Right hindlimb (tissue), 1 donor: ENCODE measurements at regions not wholly inside any gene's neighbourhood (a gene's known extent, or its start where the extent isn't known, plus 50 kb on each side); places are given as distances from the start of the nearest gene placed in this dataset.
"Not testable (repeated sequence)": the region's sequence is repeated elsewhere in the genome, so short reads cannot be mapped to it uniquely, and the experiment has no call there.

ENCODE experiments used
- DNase-seq: peaks from one replicate; pipeline ENCODE4 v3.0.0-alpha.2; 2018

DNA sequence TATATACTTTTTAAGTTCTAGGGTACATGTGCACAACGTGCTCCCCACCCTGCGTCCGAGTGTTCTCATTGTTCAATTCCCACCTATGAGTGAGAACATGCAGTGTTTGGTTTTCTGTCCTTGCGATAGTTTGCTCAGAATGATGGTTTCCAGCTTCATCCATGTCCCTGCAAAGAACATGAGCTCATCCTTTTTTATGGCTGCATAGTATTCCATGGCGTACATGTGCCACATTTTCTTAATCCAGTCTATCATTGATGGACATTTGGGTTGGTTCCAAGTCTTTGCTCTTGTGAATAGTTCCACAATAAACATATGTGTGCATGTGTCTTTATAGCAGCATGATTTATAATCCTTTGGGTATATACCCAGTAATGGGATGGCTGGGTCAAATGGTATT, 148.1 kb upstream of the CHST15 start:
- not testable (repeated sequence) for DNase-seq

DNA sequence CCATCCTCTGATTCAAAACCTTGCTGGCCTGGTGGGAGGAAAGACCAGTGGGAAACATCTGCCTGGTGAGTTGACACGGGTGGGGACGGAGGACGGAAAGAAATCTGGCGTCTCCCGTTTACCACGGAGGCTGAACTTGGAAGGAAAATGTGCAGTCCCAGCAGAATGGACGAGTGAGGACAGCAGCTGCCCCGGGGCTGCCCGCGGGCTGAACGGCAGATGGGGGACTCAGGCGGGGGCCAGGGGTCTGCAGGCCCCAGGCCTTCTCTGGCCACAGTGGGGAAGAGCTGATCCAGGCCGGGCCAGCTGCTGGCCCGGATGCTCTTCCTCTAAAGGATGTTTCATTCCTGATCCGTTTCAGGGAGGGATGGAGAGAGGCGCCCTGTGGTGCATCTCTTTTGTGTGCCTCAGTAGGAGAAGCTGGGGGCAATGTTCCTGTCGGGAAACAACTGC, 147.5 kb upstream of the CHST15 start:
- no peak for DNase-seq

DNA sequence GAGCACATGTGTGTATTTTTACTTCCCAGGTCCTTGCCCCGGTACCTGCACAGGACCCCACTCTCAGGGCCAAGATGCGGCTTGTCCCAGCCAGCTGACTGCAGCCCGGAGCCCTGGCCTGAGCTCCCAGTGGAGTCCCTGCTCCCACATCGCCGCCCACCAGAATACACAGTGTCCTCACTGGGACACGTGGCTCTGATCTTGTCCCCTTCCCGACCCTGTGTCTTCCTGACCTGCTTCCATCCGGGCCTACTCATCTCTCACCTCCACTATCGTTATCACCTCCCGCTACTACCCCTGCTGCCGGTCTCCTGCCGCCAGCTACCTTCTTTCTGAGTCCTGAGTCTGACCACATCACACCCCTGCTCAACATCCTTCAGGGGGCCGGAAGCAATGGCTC, 146.3 kb upstream of the CHST15 start:
- DNase-seq = no peak

DNA sequence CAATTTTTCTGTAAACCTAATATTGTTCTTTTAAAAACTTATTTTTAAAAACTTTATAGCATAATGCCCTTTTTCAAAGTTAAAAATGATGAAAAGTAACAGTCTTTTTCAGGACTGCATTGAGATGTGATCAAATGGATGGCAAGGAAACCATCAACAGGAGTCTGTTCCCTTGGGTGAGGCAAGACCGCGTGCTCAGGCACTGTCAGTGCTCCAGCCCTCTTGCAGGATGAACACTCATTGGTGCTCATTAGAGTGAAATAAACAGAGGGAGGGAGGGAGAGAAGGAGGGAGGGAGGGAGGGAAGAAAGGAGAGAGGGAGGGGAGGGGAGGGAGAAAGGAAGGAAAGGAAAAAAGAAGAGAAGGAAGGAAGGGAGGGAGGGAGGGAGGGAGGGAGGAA, 145.7 kb upstream of the CHST15 start:
- DNase-seq = no peak

DNA sequence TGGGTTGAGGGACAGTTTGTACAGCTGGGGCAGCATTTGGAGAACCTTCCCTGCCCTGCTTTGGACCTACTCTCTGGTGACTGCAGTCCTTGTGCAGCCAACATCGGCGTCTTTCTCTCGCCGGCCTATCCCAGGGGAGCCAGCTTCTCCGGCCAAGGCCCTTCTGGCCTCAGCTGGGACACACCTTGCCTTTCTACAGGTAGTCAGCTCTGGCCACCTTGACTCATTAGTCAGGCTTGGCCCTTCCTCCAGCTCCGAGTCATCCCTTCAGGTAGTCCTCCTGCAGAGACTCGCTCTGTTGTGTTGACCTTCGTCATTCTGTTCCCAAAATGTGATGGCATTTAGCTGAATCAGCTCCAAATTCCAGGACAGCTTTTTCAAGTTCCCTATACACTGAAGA, 145.0 kb upstream of the CHST15 start:
- no peak for DNase-seq

DNA sequence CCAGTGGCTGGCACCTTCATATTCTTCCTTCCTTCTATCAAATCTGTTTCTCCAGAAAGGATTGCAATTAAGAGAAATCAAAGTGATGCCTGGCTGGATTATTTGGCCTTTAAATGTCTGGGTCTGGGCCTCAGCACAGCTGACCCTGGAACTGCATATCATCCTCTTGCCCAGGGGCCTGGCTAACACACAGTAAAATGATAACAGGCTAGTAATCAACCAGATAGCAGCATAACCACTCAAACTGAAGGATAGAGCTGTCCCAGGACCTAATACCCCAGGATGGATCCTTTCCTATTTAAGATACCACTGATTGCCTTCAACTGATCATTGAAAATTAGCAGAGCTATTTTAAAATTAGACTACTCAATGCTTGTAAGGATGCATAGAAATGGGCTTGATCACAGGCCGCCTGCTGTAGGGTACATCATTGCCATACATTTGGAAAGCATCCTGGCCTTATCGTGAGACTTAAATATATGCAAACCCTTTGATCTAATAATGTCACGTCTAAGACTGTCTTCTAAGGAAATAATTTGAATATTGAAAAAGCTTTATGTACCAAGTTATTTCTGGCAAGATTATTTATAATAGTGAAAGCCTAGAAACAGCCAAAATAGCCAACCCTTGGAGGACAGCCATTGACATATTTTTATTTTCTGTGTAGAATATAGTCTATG, 144.0 kb upstream of the CHST15 start:
- no peak for DNase-seq

DNA sequence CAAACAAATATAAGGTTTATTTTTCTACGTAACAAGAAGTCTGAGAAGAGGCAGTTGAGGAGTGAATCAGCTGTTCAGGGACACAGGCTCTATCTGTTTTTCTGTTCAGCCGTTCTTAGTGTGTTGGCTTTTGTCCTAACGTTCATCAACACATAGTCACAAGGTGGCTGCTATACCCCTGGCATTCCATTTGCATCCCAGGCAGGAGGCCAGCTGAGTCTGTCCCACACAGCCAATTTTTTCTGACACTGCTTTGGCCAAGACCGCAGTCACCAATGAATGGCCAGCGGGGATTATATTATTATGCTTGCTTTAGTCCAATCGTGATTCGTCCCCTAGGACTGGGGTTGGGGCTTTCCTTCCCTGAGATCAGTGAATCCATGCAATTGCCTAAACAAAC, 143.4 kb upstream of the CHST15 start:
- no peak for DNase-seq

DNA sequence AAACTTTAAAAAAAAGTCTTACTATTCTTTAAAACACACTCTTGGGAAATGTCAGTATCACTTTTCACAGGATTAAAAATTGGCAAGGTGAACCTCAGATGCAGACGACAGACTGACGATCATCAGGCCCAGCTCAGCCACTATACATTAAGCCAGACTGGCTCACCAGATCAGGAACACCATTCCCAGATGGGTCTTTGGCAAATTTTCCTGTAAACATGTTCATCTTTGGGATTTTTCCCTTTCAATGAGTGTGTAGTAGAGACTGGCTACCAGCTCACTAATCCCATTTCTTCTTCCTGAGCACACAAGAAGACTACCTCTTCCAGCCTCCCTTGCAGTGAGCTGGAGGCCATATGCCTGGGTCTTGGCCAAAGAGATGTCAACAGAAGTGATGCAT, 142.7 kb upstream of the CHST15 start:
- DNase-seq = no peak

DNA sequence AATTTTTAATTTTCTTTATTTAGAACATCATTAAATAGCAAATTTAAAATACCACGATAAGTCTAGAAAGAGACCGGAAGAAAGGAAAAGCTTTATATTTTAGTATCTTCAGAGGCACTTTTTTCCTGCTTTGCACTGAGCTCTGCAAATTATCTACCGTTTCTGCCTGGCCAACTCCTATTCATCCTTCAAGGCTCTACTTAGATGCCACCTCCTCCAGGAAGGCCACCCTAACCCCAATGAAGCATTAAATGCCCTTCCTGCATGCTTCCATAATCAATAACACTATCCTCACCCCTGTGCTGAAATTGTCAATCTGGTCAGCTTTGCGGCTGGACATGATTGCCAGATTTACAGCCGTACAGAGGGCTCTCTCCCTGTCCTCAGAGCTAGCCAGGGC, 141.8 kb upstream of the CHST15 start:
- DNase-seq = no peak

DNA sequence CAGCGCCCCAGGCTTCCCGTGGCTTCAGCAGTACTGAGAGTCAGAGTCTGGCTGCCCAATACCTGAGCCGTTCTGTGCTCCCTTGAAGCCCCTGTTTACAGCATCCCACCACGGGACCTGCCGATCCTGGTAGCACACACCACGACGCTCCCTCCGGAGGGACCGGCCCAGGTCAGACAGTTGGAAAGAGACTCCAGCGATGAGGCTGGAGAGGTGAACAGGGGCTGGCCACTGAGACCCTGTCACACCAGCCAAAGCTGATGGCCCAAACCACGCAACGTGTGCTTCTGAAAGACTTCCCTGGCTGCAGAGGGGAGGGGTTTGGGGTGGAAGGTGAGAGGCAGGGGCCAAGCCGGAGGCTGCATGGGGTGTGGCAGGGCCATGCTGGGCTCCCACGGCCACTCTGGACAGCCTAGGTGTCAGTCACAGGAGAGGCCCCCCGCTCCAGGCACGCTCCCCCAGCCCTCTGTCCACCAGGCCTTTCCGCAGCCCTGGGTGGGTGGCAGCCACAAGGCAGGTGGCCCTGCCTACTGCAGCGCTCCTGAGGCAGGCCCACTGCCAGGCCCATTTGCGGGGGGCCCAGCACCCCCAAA, 140.2 kb upstream of the CHST15 start:
- DNase-seq = no peak

DNA sequence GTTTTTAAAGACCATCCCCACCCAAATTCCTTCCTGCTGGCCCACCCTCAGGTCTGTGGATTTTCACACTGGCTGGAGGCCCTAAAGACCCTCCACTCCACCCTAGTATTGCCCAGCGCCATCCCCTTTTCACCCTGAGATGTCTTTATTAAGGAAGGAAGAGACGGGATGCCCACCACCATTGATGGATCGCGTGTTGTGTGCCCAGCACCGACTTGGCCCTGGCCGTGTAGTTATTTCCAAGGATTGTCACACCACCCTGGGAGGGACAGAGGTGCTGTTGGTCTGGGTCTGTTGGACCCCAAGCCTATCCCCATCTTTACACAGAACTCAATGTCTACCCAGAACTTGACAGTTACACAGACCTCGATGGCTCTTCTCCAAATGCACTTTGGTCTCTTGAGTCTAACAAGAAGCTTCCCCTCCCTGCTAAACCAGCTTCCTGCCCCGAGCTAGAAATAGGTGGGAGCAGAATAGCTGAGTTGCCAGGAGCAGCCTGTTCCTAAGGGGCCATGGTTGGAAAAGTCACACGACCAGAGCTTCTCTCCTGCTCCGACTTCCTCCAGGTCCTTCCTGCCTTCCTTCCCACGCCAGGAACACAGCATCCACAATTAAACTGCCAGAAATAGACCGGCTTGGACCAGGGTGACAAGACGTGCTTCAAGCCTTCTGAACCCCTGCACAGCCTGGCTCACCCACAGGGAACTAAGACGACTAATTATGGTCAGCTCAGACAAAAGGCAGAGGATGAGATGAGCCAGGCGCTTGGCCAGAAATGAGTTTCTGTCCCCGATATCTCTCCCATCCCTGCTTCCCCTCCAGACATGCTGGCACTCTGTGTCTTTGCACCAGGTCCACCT, 139.5 kb upstream of the CHST15 start:
- DNase-seq = no peak

DNA sequence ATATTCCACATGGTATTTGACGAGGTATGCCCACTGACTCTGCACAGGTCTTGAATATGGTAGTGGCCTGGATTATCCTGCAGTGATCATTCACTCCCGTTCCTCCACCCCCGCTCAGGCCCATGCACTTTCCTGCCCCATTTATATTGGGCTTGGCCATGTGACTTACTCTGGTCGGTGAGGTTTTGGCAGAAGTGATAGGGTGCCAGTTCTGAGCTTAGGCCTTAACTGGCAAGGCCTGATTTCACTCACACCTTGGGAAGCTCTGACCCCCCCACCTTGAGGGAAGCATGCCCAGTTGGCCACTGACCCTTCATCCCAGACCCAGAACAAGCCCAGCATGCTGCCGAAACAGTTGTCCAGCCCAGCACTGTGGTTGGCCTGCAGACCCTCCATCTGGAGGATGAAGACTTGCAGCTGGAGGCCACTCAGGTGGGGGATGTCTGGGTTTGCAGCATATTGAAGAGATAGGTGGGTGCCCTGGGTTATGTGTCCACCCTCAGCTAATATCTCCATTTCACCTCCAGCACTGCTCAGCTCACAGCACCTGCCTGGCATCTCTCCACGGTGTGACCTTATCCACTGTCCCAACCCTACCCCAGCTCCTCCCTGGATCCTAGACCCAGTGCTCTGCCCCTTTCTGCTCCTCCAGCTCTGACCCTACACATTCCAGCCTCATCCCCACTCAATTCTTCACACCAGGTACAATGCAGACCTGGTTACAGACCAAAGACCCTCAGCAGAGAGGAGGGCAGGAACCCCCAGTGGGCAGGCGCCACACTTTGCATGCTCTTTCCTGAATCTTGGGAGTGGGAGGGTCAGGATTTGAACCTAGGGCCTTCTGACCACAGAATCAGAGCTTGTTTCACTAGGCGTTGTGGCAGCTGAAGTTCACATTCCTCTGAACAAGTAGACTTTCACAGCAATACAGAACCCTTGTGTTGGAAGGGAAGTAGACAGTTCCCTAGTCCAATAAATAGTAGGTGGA, 138.1 kb upstream of the CHST15 start:
- DNase-seq = no peak

DNA sequence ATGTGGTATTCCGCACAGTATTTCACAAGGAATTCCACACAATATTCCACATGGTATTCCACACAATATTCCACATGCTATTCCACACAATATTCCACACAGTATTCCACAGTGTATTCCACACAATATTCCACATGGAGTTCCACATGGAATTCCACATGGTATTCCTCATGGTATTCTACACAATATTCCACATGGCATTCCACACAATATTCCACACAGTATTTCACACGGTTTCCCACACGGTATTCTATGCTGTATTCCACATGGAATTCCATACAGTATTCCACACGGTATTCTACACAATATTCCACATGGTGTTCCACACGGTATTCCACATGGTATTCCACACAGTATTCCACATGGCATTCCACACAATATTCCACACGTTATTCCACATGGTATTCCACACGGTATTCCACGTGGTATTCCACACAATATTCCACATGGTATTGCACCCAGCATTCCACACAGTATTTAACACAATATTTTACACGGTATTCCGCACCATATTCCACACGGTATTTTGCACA, 137.3 kb upstream of the CHST15 start:
- DNase-seq = no peak

DNA sequence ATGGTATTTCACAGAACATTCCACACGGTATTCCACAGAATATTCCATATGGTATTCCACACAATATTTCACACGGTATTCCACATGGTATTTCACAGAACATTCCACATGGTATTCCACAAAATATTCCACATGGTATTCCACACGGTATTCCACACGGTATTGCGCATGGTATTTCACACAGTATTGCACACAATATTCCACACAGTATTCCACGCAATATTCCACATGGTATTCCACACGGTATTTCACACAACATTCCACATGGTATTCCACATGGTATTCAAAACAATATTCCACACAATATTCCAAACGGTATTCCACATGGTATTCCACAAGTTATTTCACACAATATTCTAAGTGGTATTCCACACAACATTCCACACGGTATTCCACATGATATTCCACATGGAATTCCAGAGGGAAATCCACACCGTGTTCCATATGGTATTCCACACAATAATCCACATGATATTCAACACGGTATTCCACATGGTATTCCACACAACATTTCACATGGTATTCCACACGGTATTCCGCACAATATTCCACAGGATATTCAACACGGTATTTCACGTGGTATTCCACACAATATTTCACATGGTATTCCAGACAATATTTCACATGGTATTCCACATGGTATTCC, 136.7 kb upstream of the CHST15 start:
- no peak for DNase-seq

DNA sequence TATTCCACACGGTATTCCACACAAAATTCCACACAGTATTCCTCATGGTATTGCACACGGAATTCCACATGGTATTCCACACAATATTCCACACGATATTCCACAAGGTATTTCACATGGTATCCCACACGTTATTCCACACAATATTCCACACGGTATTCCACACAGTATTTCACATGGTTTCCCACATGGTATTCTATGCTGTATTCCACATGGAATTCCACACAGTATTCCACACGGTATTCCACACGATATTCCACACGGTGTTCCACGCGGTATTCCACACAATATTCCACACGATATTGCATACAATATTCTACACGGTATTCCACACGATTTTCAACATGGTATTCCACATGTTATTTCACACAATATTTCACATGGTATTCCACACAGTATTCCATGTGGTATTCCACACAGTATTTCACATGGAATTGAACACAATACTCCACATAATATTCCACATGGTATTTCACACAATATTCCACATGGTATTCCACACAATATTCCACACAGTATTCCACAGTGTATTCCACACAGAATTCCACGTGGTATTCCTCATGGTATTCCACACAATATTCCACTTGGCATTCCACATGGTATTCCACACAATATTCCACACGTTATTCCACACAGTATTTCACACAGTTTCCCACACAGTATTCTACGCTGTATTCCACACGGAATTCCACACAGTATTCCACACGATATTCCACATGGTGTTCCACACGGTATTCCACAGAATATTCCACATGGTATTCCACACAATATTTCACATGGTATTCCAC, 136.0 kb upstream of the CHST15 start:
- DNase-seq = no peak

DNA sequence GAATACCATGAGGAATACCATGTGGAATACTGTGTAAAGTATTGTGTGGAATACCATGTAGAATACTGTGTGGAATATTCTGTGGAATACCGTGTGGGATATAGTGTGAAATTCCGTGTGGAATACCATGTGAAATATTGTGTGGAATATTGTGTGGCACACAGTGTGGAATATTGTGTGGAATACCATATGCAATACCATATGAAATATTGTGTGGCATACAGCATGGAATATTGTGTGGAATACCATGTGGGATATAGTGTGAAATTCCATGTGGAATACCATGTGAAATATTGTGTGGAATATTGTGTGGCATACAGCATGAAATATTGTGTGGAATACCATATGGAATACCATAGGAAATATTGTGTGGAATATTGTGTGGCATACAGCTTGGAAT, 135.1 kb upstream of the CHST15 start:
- no peak for DNase-seq

DNA sequence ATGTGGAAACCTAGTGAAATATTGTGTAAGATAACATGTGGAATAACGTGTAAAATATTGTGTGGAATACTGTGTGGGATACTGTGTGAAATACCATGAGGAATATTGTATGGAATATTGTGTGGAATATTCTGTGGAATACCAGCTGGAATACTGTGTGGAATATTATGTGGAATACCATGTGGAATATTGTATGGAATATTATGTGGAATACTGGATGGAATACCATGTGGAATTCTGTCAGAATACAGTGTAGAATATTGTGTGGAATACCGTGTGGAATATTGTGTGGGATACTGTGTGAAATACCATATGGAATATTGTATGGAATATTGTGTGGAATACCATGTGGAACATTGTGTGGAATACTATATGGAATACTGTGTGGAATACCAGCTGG, 134.6 kb upstream of the CHST15 start:
- no peak for DNase-seq

DNA sequence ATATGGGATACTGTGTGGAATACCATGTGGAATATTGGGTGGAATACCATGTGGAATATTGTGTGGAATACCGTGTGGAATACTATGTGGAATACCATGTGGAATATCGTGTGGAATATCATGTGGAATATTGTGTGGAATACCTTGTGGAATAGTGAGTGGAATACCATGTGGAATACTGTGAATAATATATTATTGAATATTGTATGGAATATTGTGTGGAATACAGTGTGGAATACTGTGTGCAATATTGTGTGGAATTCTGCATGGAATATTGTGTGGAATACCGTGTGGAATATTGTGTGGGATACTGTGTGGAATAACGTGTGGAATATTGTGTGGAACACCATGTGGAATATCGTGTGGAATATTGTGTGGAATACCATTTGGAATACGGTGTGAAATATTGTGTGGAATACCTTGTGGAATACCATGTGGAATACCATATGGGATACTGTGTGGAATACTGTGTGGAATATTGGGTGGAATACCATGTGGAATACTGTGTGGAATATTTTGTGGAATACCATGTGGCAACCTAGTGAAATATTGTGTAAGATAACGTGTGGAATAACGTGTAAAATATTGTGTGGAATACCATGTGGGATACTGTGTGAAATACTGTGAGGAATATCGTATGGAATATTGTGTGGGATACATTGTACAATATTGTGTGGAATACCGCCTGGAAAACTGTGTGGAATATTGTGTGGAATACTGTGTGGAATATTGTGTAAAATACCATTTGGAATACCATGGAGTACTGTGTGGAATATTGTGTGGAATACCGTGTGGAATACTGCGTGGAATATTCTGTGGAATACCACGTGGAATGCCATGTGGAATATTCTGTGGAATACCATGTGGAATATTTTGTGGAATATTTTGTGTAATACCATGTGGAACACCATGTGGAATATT, 133.9 kb upstream of the CHST15 start:
- no peak for DNase-seq

DNA sequence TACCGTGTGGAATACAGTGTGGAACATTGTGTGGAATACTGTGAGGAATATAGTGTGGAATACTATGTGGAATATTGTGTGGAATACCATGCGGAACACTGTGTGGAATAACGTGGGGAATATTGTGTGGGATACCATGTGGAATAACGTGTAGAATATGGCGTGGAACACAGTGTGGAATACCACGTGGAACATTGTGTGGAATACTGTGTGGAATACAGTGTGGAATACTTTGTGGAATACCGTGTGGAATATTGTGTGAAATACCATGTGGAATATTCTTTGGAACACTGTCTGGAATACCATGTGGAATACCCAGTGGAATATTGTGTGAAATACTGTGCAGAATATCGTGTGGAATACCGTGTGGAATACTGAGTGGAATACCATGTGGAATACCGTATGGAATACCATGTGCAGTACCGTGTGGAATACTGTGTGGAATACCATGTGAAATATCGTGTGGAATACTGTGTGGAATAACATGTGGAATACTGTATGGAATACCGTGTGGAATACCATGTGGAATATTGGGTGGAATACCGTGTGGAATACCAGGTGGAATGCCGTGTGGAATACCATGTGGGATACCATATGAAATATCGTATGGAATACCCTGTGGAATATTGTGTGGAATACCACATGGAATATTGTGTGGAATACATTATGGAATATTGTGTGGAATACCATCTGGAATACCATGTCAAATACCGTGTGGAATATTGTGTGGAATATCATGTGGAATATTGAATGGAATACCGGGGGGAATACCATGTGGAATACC, 133.1 kb upstream of the CHST15 start:
- no peak for DNase-seq
